ENCODE measurements at regions not wholly inside any gene's neighbourhood (a gene's known extent, or its start where the extent isn't known, plus 50 kb on each side); places are given as distances from the start of the nearest gene placed in this dataset.

- H2AFZ ChIP-seq: peak overlapping the region; percentile 34; the same call in 1 of the 2 replicates
- H3K79me2 ChIP-seq (replicated peaks; ENCODE audit: insufficient read depth): no peaks in the 10 kb centered on the region
- no peak overlapping the region for H3K27ac ChIP-seq (ENCODE audit: low read depth)
- DNase-seq (ENCODE audit: low spot score) (no peak), ATAC-seq (no peak)
- Mint-ChIP-seq H3K4me1 (no peaks in the 10 kb centered on the region), H3K27me3 (ENCODE audit: insufficient read depth, low read depth, poor library complexity) (no peaks in the 10 kb centered on the region), H3K36me3 (ENCODE audit: low read depth) (no peaks in the 10 kb centered on the region), H3K4me3 (no peak overlapping the region), H3K9me3 (no peaks in the 10 kb centered on the region), H3K27ac (no peak overlapping the region)
- no peaks in the 10 kb centered on the region for H3K36me3 ChIP-seq (ENCODE audit: insufficient read depth)
- no peak for TF ChIP-seq POLR2AphosphoS5 (IDR thresholded peaks at IDR 0.05; ENCODE audit: low read depth)
- TF ChIP-seq ZNF462 (CRISPR knock-in tag; IDR thresholded peaks at IDR 0.05): no peak
- no peak for TF ChIP-seq CREB1 (CRISPR knock-in tag; IDR thresholded peaks at IDR 0.05; ENCODE audit: low read depth)
- TF ChIP-seq JUNB (IDR thresholded peaks at IDR 0.05; ENCODE audit: unreplicated experiment): no peak
- TF ChIP-seq, protein P1, sequence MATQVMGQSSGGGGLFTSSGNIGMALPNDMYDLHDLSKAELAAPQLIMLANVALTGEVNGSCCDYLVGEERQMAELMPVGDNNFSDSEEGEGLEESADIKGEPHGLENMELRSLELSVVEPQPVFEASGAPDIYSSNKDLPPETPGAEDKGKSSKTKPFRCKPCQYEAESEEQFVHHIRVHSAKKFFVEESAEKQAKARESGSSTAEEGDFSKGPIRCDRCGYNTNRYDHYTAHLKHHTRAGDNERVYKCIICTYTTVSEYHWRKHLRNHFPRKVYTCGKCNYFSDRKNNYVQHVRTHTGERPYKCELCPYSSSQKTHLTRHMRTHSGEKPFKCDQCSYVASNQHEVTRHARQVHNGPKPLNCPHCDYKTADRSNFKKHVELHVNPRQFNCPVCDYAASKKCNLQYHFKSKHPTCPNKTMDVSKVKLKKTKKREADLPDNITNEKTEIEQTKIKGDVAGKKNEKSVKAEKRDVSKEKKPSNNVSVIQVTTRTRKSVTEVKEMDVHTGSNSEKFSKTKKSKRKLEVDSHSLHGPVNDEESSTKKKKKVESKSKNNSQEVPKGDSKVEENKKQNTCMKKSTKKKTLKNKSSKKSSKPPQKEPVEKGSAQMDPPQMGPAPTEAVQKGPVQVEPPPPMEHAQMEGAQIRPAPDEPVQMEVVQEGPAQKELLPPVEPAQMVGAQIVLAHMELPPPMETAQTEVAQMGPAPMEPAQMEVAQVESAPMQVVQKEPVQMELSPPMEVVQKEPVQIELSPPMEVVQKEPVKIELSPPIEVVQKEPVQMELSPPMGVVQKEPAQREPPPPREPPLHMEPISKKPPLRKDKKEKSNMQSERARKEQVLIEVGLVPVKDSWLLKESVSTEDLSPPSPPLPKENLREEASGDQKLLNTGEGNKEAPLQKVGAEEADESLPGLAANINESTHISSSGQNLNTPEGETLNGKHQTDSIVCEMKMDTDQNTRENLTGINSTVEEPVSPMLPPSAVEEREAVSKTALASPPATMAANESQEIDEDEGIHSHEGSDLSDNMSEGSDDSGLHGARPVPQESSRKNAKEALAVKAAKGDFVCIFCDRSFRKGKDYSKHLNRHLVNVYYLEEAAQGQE (IDR thresholded peaks at IDR 0.05; ENCODE audit: unreplicated experiment): no peak
- no peak for TF ChIP-seq ZNF114 (CRISPR knock-in tag; IDR thresholded peaks at IDR 0.05)
- TF ChIP-seq ETS1 (IDR thresholded peaks at IDR 0.05): no peak
- TF ChIP-seq, protein P2, sequence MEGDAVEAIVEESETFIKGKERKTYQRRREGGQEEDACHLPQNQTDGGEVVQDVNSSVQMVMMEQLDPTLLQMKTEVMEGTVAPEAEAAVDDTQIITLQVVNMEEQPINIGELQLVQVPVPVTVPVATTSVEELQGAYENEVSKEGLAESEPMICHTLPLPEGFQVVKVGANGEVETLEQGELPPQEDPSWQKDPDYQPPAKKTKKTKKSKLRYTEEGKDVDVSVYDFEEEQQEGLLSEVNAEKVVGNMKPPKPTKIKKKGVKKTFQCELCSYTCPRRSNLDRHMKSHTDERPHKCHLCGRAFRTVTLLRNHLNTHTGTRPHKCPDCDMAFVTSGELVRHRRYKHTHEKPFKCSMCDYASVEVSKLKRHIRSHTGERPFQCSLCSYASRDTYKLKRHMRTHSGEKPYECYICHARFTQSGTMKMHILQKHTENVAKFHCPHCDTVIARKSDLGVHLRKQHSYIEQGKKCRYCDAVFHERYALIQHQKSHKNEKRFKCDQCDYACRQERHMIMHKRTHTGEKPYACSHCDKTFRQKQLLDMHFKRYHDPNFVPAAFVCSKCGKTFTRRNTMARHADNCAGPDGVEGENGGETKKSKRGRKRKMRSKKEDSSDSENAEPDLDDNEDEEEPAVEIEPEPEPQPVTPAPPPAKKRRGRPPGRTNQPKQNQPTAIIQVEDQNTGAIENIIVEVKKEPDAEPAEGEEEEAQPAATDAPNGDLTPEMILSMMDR (conservative IDR thresholded peaks at IDR 0.05; ENCODE audit: low read depth in 2 of 2): no peak
- TF ChIP-seq ZNF331 (CRISPR knock-in tag; IDR thresholded peaks at IDR 0.05; ENCODE audit: low read depth): no peak
- no peak for TF ChIP-seq STAT1 (IDR thresholded peaks at IDR 0.05; ENCODE audit: unreplicated experiment)
- no peaks in the 10 kb centered on the region for H3K27me3 ChIP-seq (ENCODE audit: insufficient read depth)
- H3K4me2 ChIP-seq: no peak overlapping the region
- H3K4me3 ChIP-seq: no peak overlapping the region
- no peaks in the 10 kb centered on the region for H3F3A ChIP-seq (replicated peaks; ENCODE audit: low read depth)
- no peaks in the 10 kb centered on the region for H3K4me1 ChIP-seq (ENCODE audit: insufficient read depth)
- H4K20me1 ChIP-seq (replicated peaks; ENCODE audit: insufficient read depth): no peaks in the 10 kb centered on the region
- H3K9me2 ChIP-seq (ENCODE audit: insufficient read depth): no peaks in the 10 kb centered on the region
These were observed 59.6 kb upstream of the EIF2S2 start for GRCh38 chr20:34171640-34172039.
